GM12878 (cell line): ENCODE measurements at regions not wholly inside any gene's neighbourhood (a gene's known extent, or its start where the extent isn't known, plus 50 kb on each side); places are given as distances from the start of the nearest gene placed in this dataset.

Source experiments
- ATAC-seq: fragments of 200-7000 bp; cut with Tn5 transposase; 3 replicates; pipeline ENCODE4 v1.9.1; 2020; ENCODE audit warnings: mild to moderate bottlenecking, moderate library complexity
- BruUV-seq: library from RNA; stranded (reverse); fragments of 400-500 nt; replicated peaks from 2 replicates; lab custom pipeline; 2021; lab: Mats Ljungman, UMichigan
- CTCF ChIA-PET: fragments of 300-600 bp; sonication (Branson Sonifier 250); formaldehyde crosslinking; extraction: SDS; loops from one replicate; lab custom pipeline; 2021; ENCODE audit warnings: inconsistent platforms; lab: Yijun Ruan, JAX
- POLR2A ChIA-PET: fragments of 350-600 bp; formaldehyde crosslinking; extraction: SDS; loops from one replicate; lab custom pipeline; 2021; ENCODE audit warnings: inconsistent platforms; lab: Charles Lee
- RAD21 ChIA-PET: fragments of 300-600 bp; sonication (Branson Sonifier 250); formaldehyde crosslinking; loops from one replicate; lab custom pipeline; 2023; ENCODE audit warnings: antibody characterized with exemption; ENCODE audit not compliant: unreplicated experiment; lab: Charles Lee
- SMC1A ChIA-PET: fragments of 300-600 bp; sonication (Branson Sonifier 250); formaldehyde crosslinking; loops from one replicate; lab custom pipeline; 2023; ENCODE audit not compliant: unreplicated experiment, uncharacterized antibody; lab: Charles Lee
- DNase-seq: peaks from one replicate; pipeline ENCODE4 v3.0.0-alpha.2; 2011; ENCODE audit warnings: low read depth, low spot score
- FAIRE-seq: peaks from 3 replicates; lab custom pipeline; 2011; peaks lifted over from hg19 to GRCh38; lab: Jason Lieb, UNC
- H2AFZ ChIP-seq: 2 replicates; pipeline ENCODE4 v1.6.0; 2011; ENCODE audit warnings: low read depth, low read length, control low read depth; ENCODE audit not compliant: control insufficient read depth
- H3K27ac ChIP-seq: 2 replicates; pipeline ENCODE4 v1.5.1; 2011; ENCODE audit warnings: control low read depth; ENCODE audit not compliant: control insufficient read depth, insufficient read depth
- H3K27me3 ChIP-seq, 2 experiments: replicated peaks in 1 of 2; 2 replicates each; pipeline versions ENCODE4 v1.6.0 to v1.6.1; 2011; ENCODE audit warnings: low read length in 1 of 2; ENCODE audit not compliant: control insufficient read depth in 2 of 2, insufficient read depth in 2 of 2
- H3K36me3 ChIP-seq, 2 experiments: 2 replicates each; pipeline ENCODE4 v1.5.1; 2011; ENCODE audit warnings: low read length in 1 of 2; ENCODE audit not compliant: control insufficient read depth in 2 of 2, insufficient read depth in 2 of 2
- H3K4me1 ChIP-seq: 2 replicates; pipeline ENCODE4 v1.6.1; 2011; ENCODE audit warnings: mild to moderate bottlenecking, low read length, moderate library complexity, mixed read lengths; ENCODE audit not compliant: control insufficient read depth, insufficient read depth
- H3K4me2 ChIP-seq: 2 replicates; pipeline ENCODE4 v1.6.0; 2011; ENCODE audit warnings: control low read depth; ENCODE audit not compliant: control insufficient read depth, insufficient read depth
- H3K4me3 ChIP-seq: fragments of 200-600 bp; sonication (generic); 2 replicates; pipeline ENCODE4 v1.5.1; 2016
- H3K79me2 ChIP-seq: 2 replicates; pipeline ENCODE4 v1.6.0; 2011; ENCODE audit warnings: low read length; ENCODE audit not compliant: control insufficient read depth, insufficient read depth
- H3K9ac ChIP-seq: 2 replicates; pipeline ENCODE4 v1.8.0; 2011; ENCODE audit warnings: low read length, control low read depth, mixed read lengths; ENCODE audit not compliant: control insufficient read depth, insufficient read depth
- H3K9me3 ChIP-seq: replicated peaks from 3 replicates; pipeline ENCODE4 v1.5.1; 2011; ENCODE audit warnings: mild to moderate bottlenecking, low read length; ENCODE audit not compliant: control insufficient read depth, insufficient read depth
- H4K20me1 ChIP-seq: 2 replicates; pipeline ENCODE4 v1.6.0; 2011; ENCODE audit not compliant: control insufficient read depth, insufficient read depth
- ASH2L ChIP-seq: fragments of 300-600, 200-600 bp; sonication (generic); IDR thresholded peaks from 2 replicates; pipeline ENCODE4 v1.6.1; 2017; ENCODE audit warnings: low read depth, mild to moderate bottlenecking, borderline replicate concordance
- ATF3 ChIP-seq: IDR thresholded peaks from 2 replicates; pipeline ENCODE4 v1.6.1; 2011; ENCODE audit warnings: low read depth, mild to moderate bottlenecking, low read length, moderate library complexity, borderline replicate concordance; ENCODE audit errors: extremely low read depth
- BCL11A ChIP-seq: IDR thresholded peaks from 2 replicates; pipeline ENCODE4 v1.6.1; 2011; ENCODE audit warnings: low read depth, low read length
- CREM ChIP-seq: IDR thresholded peaks from 2 replicates; pipeline ENCODE4 v1.6.1; 2014; ENCODE audit warnings: antibody characterized with exemption, low read depth
- FOS ChIP-seq: IDR thresholded peaks from 3 replicates; pipeline ENCODE4 v1.6.1; 2011; ENCODE audit warnings: borderline replicate concordance; ENCODE audit not compliant: insufficient read length; ENCODE audit errors: extremely low read depth
- FOXM1 ChIP-seq: IDR thresholded peaks from 2 replicates; pipeline ENCODE4 v1.6.1; 2012; ENCODE audit warnings: low read depth, mild to moderate bottlenecking, inconsistent platforms, low read length, moderate library complexity
- HDAC2 ChIP-seq: fragments of 200-600 bp; sonication (generic); IDR thresholded peaks from 2 replicates; pipeline ENCODE4 v1.6.1; 2017
- IKZF2 ChIP-seq, 2 experiments: fragments of 450-650 bp; IDR thresholded peaks; 2 replicates each; pipeline ENCODE4 v1.6.1; 2017; ENCODE audit warnings: mild to moderate bottlenecking in 2 of 2, moderate library complexity in 2 of 2
- MTA3 ChIP-seq: IDR thresholded peaks from 2 replicates; pipeline ENCODE4 v1.6.1; 2012; ENCODE audit warnings: low read length, inconsistent platforms, borderline replicate concordance
- NR2C1 ChIP-seq: fragments of 450-650 bp; IDR thresholded peaks from 2 replicates; pipeline ENCODE4 v1.6.1; 2017; ENCODE audit warnings: antibody characterized with exemption, mild to moderate bottlenecking, moderate library complexity
- NR2C2 ChIP-seq: IDR thresholded peaks from 2 replicates; pipeline ENCODE4 v1.6.1; 2011; ENCODE audit warnings: borderline replicate concordance, low read depth; ENCODE audit not compliant: control insufficient read depth, insufficient read length
- NRF1 ChIP-seq: conservative IDR thresholded peaks from 2 replicates; pipeline ENCODE4 v1.6.1; 2011; ENCODE audit warnings: mild to moderate bottlenecking, low read depth, low read length, improper control_type of control experiment
- PAX8 ChIP-seq: fragments of 450-650 bp; IDR thresholded peaks from 2 replicates; pipeline ENCODE4 v1.6.1; 2017; ENCODE audit warnings: mild to moderate bottlenecking, moderate library complexity
- SIX5 ChIP-seq: IDR thresholded peaks from 2 replicates; pipeline ENCODE4 v1.6.1; 2011; ENCODE audit warnings: mild to moderate bottlenecking, low read depth, low read length, moderate library complexity; ENCODE audit not compliant: severe bottlenecking
- SMARCA5 ChIP-seq: fragments of 450-650 bp; IDR thresholded peaks from 2 replicates; pipeline ENCODE4 v1.6.1; 2017; ENCODE audit warnings: mild to moderate bottlenecking
- WRNIP1 ChIP-seq: IDR thresholded peaks from 2 replicates; pipeline ENCODE4 v1.6.1; 2011; ENCODE audit warnings: low read depth, low read length, improper control_type of control experiment, borderline replicate concordance
- YY1 ChIP-seq: IDR thresholded peaks from 2 replicates; pipeline ENCODE4 v1.6.1; 2011; ENCODE audit warnings: low read depth, mild to moderate bottlenecking, low read length
- WGBS: methylation state at CpG from one replicate; pipeline ENCODE4 v1.1.6; 2016; ENCODE audit warnings: low lambda C conversion rate; ENCODE audit not compliant: insufficient replicate concordance, insufficient coverage; ENCODE audit errors: missing lambda C conversion rate; 5-methylcytosine and 5-hydroxymethylcytosine counted together
- in situ Hi-C: fragments of 300-500 bp; cut with MboI; formaldehyde crosslinking; loops from 9 replicates; pipeline ENCODE4 v1.14.3; 2018; ENCODE audit warnings: mixed read lengths
- intact Hi-C: fragments of 100-400 bp; cut with micrococcal nuclease; formaldehyde crosslinking; loops from one replicate; pipeline ENCODE4 v1.14.2; 2022; ENCODE audit not compliant: unreplicated experiment
- TF ChIP-seq, protein P1 (sequence below): IDR thresholded peaks from 2 replicates; pipeline ENCODE4 v1.6.1; 2012; ENCODE audit warnings: low read depth, low read length, improper control_type of control experiment

- CTCF ChIA-PET, result interaction anchor here (0.6 to 1.2 kb wide), 3 partner anchors 180 to 223 kb away, joined by 3 read pairs; no protein-coding TSS in a partner anchor
- no peak for DNase-seq
- Histone ChIP-seq H3K27me3 (no peaks in the 10 kb centered on the region), H3K36me3 (no peaks in the 10 kb centered on the region), H4K20me1 (no peaks in the 10 kb centered on the region), H3K9me3 (no peaks in the 10 kb centered on the region), H3K79me2 (no peaks in the 10 kb centered on the region), H3K4me1 (no peaks in the 10 kb centered on the region), H3K27ac (no peak overlapping the region), H3K9ac (no peak overlapping the region), H2AFZ (no peak overlapping the region), H3K4me2 (no peak overlapping the region), H3K4me3 (no peak overlapping the region)
- in situ Hi-C loops (no loop called here), intact Hi-C loops (no loop called here)
- POLR2A ChIA-PET, result no interaction called here
- no peak for FAIRE-seq
- ATAC-seq, result no peak
- BruUV-seq, result no TSS peak
- TF ChIP-seq FOXM1, result no peak
- no peak for TF ChIP-seq NRF1
- TF ChIP-seq ATF3, result no peak
- TF ChIP-seq WRNIP1, result no peak
- TF ChIP-seq CREM, result no peak
- TF ChIP-seq HDAC2, result no peak
- no peak for TF ChIP-seq YY1
- SMC1A ChIA-PET, result interaction anchor here (1.3 kb wide), 1 partner anchor 18 kb away, joined by 3 read pairs; no protein-coding TSS in a partner anchor
- RAD21 ChIA-PET, result no interaction called here
Measured at GRCh38 chr11:90428836-90429235, 206.0 kb upstream of the CHORDC1 start.

DNA sequence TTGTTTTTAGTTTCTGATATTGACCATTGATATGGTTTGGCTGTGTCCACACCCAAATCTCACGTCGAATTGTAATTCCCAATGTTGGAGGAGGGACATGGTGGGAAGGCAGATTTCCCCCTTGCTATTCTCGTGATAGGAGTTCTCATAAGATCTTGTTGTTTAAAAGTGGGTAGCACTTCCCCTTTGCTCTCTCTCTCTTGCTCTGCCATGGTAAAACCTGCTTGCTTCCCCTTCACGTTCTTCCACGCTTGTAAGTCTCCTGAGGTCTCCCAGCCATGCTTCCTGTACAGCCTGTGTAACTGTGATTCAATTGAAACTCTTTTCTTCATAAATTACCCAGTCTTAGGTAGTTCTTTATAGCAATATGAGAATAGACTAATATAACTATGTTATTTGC, 203.6 kb upstream of the CHORDC1 start:
- FAIRE-seq (no peak), DNase-seq (no peak), ATAC-seq (peak; percentile 36; the same call in 2 of the 3 replicates)
- Histone ChIP-seq H2AFZ (no peak overlapping the region), H3K79me2 (no peaks in the 10 kb centered on the region), H3K9ac (no peak overlapping the region), H3K27me3 (no peaks in the 10 kb centered on the region), H3K4me1 (no peaks in the 10 kb centered on the region), H3K4me2 (no peak overlapping the region), H4K20me1 (no peaks in the 10 kb centered on the region), H3K4me3 (no peak overlapping the region), H3K36me3 (no peaks in the 10 kb centered on the region), H3K27ac (no peak overlapping the region), H3K9me3 (no peaks in the 10 kb centered on the region)
- CTCF ChIA-PET, result no interaction called here
- SMC1A ChIA-PET, result interaction anchor here (1.0 to 2.1 kb wide), 2 partner anchors 8 to 178 kb away, joined by 3 to 6 read pairs; no protein-coding TSS in a partner anchor
- WGBS, result 5% methylated on average over 5 of the region's 5 CpGs
- intact Hi-C loops, result no loop called here
- BruUV-seq, result no TSS peak
- POLR2A ChIA-PET, result no interaction called here
- in situ Hi-C loops, result no loop called here
- RAD21 ChIA-PET, result no interaction called here
- no peak for TF ChIP-seq NR2C2
- TF ChIP-seq SMARCA5, result no peak
- TF ChIP-seq, protein P1, sequence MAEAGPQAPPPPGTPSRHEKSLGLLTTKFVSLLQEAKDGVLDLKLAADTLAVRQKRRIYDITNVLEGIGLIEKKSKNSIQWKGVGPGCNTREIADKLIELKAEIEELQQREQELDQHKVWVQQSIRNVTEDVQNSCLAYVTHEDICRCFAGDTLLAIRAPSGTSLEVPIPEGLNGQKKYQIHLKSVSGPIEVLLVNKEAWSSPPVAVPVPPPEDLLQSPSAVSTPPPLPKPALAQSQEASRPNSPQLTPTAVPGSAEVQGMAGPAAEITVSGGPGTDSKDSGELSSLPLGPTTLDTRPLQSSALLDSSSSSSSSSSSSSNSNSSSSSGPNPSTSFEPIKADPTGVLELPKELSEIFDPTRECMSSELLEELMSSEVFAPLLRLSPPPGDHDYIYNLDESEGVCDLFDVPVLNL, result no peak
- no peak for TF ChIP-seq NR2C1
- TF ChIP-seq IKZF2 (IDR thresholded peaks at IDR 0.05), result no peak
- TF ChIP-seq FOS, result no peak
- TF ChIP-seq SIX5, result no peak
- no peak for TF ChIP-seq BCL11A
- TF ChIP-seq ASH2L, result no peak
- TF ChIP-seq MTA3, result no peak
- no peak for TF ChIP-seq PAX8
